ENCODE measurements at regions not wholly inside any gene's neighbourhood (a gene's known extent, or its start where the extent isn't known, plus 50 kb on each side); places are given as distances from the start of the nearest gene placed in this dataset.
"Not testable (repeated sequence)": the region's sequence is repeated elsewhere in the genome, so short reads cannot be mapped to it uniquely, and the experiment has no call there.

DNA sequence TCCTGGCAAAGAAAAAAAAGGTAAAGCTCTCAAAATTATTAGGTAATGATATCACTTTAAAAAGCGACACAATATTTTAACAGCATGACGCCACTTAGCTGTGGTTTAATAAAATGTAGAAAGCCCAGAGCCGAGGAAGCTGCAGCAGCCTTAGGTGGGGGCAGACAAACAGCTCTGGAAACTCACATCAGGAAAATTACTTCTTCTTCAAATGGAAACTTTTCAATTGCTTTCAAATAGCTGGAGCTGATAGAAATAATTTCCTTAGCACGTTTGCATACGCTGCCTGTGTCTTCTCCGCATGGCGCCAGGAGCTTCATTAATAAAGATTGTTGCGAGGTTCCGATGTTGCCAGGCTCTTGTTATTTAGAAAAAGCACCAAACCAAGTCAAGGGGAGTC lies 835.3 kb upstream of the EEF2KMT start:
- intact Hi-C loops (cut with micrococcal nuclease): no loop called here

DNA sequence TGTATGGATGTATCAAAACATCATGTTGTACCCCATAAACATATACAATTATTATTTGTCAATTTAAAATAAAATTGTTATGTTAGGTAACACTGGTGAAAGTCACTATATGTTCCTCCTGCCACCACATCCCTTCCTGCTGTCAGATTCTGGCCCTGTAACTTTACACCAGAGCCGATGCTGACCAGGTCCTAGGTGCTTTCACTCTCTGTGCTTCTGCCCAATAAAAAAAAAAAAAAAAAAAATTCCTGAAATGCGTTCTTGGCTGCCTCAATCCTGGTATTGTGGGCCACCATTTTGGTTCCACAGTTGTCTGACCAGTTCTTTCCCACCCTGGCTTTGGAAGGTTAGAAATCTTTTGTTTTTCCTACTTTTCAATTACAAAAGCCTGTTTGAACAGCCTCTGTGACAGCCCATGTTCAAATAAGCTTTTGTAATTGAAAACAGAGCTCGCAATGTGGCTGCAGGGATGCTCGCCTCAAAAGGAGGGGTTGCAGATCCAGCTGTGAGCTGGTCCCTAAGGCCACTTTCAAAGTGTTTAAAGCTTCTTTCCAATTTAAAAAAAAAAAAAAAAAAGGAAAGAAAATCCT lies 831.0 kb upstream of the EEF2KMT start:
- intact Hi-C loops (cut with micrococcal nuclease): no loop called here

DNA sequence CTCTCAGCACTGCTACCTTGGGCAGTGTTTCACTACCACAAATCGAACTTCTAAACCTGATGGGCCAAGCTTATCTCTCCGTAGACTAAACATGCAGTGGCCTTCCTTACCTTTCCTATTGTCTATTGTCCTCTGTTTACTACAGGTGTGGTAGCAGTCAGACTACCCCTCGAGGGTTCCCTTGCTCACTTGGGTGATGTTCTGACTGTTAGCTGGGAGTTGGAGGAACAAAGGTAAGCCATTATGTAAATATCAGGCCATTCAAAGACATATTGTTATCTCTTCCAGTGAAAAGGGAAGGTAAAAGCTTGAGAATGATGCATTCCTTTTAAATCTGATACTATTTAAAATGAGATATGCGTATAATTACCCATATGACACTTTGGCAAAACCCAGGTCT lies 828.3 kb upstream of the EEF2KMT start:
- intact Hi-C loops (cut with micrococcal nuclease): no loop called here

DNA sequence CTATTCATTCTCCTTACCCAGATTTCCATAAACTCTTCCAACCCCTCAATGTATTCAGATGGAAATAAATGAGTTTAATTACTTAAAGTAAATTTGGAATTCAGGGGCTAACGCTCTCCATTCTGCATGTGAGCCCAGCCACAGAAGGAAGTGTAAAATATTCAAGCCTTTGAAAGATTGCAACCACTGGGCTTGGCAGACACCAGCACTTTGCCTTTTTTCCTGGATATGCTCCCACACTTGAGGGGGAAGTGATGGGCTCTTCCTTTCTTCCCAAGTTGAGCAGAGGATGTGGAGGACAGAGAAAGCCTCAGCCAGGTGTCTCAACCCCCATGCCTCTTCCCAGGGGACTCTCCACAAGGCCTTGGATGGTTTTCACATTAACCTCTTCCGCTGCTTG lies 825.1 kb upstream of the EEF2KMT start:
- intact Hi-C loops (cut with micrococcal nuclease): no loop called here

DNA sequence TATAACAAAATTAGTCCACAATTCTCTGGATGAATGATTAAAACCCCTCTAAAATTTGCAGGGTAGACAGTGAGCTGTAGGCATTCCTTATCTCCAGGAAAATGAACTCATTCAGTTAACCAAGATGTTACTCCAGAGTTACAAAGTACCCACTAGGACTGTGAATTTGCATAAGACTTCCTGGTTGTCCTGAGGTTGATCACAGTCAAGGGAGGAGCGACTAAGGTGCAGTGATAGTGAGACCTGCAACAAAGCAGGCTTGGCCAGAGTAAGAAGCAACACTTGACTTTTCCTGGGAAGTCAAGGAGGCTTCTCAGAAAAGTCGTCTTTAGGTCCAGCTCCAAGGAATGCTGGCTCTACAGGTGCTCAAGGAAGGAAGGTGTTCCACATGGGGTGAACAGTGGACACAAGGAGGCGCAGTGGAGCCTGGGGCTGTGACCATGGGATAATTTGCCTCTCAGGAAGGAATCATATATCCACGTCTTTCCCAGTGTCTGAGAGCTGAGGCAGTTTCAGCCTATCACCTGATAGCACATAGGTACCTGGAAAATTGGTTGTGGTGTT lies 821.1 kb upstream of the EEF2KMT start:
- intact Hi-C loops (cut with micrococcal nuclease): no loop called here

DNA sequence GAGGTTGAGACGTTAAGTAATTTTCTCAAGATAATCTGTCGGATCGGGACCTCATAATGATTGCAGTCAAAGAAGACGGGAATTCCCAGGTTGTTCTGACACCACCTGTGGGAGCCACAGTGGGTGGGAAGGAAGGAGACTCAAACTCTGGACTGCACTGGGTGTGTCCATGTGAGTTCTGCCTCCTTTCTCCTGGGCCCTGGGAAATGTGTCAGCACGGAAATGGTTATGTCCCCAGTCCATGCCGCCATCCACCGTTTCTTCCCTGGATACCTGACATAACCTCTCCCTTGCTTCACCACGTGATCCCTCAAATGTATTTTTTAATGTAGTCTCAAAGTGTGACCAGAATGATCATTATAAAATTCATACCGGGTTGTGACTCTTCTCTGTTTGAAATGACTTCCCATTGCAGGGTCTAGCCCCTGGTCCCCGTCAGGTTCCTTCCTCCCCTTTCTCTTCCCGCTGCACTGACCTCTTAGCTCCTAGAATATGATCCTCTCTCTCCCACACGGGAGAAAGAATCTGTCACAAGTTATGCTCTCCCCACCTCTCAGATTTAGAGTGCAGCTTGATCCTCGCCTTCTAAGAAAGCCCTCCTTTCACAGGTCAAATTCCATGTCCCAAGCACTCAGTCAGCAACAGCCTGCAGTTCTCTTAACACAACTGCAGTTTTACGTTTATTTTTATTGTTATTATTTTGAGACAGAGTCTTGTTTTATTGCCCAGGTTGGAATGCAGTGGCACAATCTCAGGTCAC lies 820.0 kb upstream of the EEF2KMT start:
- intact Hi-C loops (cut with micrococcal nuclease): no loop called here

DNA sequence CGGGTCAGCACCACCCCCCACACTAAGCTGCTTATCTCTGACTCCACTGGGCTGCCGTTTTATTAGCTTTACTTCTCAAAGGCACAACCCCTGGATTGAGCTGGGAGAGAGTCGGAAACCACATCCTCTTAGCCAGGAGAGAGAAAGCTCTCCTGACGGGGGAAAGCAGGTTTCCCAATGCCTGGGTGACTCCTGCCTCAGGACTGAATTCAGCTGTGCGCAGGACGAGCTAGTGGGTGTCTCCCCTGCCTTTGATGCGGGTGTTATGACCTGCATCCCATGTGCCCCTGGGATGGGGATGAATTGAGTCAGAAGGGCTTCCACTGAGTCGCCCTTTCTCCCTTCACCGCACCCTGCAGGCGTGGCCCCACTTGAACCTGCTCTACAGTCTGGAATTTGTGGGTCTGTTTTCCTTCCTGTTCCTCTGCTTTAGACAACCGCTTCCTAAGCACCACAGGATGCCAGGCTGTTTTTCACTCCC lies 819.2 kb upstream of the EEF2KMT start:
- intact Hi-C loops (cut with micrococcal nuclease): no loop called here

DNA sequence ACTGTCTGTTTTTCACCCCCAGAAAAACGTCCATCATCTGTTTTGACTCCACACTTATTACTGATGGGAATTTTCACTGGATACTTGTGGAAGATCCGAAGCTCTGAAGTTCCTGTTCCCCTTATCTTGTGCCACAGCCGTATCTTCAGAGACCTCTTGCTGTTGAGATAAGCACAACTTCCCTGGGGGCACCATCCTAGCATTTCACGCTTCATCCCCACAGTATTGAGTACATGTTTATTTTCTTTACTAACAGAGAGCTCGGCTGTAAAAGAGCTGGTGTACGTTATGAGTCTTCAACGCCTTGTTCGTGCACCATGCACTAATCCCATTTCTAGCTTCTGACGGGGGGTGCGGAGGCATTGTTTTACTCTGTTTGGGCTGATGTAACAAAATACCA lies 813.6 kb upstream of the EEF2KMT start:
- intact Hi-C loops (cut with micrococcal nuclease): no loop called here

DNA sequence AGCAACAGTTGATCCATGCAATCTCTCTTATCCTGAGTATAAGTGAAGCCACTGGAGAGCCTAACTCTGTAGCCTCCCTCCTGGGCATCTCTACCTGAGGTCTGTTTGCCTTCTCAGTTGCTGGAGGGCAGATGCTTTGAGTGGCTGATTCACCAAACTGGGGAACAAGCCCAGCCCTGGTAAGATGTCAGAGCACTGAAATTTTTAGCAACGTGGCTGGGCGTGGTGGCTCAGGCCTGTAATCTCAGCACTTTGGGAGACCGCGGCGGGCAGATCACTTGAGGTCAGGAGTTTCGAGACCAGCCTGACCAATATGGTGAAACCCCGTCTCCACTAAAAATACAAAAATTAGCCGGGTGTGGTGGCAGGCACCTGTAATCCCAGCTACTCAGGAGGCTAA lies 812.0 kb upstream of the EEF2KMT start:
- intact Hi-C loops (cut with micrococcal nuclease): not testable (repeated sequence)

DNA sequence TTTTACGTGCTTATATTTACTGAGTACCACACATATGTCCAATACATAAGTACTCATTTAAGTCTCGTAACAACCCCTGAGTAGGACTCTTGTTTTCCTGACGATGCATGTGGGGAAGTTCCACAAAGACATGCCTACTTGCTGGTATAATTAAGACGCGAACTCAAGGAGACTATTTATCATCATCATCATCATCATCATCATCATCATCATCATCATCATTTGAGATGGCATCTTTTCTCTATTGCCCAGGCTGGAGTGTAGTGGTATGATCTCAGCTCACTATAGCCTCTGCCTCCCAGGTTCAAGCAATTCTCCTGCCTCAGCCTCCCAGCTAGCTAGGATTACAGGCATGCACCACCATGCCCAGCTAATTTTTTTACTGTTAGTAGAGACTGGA lies 809.9 kb upstream of the EEF2KMT start:
- intact Hi-C loops (cut with micrococcal nuclease): no loop called here

DNA sequence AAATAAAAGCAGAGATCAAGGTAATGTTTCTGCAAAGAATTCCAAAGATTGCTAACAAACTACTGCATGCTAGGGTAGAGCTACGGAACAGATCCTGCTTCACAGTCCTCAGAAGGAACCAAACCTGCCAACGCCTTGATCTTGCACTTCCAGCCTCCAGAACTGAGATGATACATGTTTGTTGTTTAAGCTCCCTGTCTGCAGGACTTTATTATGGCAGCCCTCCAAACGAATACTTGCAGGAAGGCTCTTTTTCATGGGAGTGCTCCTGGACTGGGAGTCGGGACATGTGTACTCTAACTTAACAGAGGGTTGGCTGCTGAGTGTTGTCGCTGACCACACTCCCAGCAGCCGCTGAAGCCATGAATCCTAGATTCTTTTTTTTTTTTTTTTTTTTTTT lies 808.8 kb upstream of the EEF2KMT start:
- intact Hi-C loops (cut with micrococcal nuclease): no loop called here

DNA sequence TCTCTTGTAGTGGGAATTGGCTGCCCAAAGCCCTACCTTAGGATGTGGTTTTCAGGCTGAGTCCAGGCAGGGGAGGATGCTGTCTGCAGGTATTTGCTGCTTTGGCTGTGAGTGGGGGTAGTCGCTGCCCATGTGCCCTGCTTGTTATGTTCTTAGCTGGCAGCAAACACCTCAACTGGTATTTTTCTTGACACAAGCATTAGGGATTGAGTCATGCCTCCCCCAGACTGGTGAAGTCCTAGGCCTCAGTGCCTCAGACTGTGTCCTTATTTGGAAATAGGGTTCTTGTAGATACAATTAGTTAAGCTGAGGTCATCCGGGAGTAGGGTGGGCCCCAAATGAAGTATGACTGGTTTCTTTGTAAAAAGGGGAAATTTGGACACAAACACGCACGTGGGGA lies 808.3 kb upstream of the EEF2KMT start:
- intact Hi-C loops (cut with micrococcal nuclease): no loop called here

DNA sequence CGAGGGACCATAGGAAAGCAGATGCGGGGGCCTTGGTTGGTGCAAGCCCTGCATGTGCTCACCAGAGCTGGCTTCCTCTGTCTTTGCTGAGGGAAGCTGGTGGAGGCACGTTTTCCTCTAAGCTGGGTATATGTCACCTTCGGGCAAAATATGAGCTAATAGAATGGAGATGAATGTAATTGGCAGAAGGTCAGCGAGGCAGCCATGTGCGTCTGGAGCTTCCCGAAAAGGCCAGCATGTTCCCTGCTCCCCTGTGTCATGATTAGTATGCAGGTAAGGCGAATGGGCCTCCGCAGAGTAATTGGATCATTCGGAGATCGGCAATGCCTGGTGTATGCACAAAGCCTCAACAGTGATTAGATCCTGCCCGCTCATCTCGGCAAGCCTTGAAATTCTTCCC lies 806.2 kb upstream of the EEF2KMT start:
- intact Hi-C loops (cut with micrococcal nuclease): no loop called here

DNA sequence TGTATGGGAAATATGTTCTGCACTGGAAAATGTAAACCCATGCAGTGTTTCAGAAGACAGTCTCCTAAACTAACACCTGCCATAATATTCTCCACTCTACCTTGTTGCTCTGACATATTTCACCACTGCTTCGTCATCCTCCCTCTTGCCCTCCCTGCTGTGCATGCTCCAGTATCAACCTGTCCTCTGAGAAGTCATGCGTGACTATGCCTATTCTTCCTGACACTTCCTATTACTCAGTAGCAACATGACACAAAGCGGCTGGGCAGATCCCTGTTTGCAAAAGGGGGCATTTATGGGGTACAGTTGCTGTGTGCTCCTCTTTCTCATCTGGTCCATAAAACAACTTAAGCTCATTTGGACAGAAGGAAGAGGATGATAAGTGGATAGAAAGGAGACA lies 805.6 kb upstream of the EEF2KMT start:
- intact Hi-C loops (cut with micrococcal nuclease): no loop called here

DNA sequence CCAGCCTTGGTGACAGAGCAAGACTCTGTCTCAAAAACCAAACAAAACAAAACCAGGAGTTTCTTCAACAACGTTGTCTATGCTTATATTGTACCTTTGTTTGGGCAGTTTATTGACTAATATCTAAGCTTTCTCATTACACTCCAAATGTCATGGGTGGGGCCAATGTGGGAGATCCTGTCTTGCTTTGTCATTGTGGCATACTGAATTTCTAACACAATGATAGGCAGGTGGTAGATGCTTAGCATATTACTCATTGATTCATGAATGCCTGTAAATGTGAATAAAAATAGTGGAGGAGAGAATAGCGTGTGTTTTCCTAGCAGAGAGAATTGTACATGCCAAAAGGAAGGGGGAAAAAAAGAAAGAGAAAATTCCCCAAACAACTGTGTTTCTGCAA lies 802.5 kb upstream of the EEF2KMT start:
- intact Hi-C loops (cut with micrococcal nuclease): no loop called here

DNA sequence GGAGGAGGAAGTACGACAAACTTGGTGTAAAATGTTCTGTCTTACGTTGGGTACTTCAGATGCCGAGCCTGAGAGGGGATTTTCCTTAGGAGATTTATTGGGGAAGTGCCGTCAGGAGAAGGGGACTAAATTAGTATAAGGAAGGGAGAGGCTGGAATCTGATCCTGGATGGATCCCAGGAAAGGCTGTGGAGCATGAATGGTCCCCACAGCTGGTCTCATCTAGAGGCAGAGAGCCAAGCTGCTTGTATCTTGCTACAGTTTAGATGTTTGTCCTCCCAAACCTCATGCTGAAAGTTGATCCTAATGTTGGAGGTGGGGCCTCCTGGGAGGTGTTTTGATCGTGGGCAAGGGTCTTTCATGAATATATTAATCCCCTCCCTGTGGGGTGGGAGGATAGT lies 798.4 kb upstream of the EEF2KMT start:
- intact Hi-C loops (cut with micrococcal nuclease): no loop called here

DNA sequence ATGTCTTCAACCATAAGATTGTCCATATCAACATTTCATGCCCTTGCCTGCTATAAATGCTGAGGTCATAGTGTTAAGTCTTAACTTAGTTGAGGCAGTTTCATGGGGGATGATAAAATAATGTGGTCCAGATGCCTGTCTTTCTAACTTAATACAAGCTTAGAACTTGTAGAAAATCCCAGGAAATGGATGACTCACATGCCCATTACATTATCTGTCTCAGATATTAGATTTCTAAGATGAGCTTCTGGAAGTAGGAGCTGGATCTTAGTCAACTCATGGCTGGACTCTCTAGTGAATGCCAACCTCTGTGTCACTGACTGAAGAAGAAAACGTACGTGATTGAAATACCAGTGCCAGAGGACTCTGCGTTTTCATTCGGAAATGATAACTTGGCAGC lies 797.5 kb upstream of the EEF2KMT start:
- intact Hi-C loops (cut with micrococcal nuclease): no loop called here

DNA sequence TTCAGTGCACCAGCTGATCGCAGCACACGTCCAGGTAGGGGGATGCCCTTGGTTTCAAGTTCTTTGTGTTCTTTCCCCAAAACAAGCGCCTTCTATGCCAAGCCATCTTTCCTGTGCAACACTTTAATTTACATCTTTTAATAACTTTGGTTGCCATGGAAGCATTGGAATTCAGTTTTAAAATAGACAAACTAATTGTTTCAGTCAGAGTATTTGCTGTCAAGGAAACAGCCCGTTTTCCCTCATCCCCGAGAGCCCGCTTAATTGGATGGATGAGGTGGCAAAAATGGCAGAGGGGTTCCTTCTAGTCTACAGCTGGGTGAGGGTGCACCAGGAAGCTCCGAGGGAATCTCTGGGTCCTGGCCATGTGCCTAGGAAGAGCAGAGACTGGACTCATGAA lies 793.7 kb upstream of the EEF2KMT start:
- intact Hi-C loops (cut with micrococcal nuclease): no loop called here

DNA sequence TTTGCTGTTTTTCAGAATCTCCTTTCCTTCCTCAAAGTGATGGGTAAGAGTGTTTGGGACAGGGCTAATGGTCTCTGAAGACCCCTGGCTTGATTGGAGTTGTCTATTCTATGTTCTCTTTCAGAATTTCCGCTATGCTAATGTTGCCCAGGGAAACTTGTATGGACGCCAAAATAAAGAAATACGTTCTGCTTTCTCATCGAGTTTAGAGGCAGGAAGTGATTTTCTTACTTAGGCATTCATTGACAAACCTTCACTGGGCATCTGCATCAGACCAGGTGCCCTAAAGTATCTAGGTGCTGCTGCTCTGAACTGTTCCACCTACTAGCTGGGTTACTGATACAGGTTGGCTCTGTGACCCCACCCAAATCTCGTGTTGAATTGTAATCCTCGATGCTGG lies 787.9 kb upstream of the EEF2KMT start:
- intact Hi-C loops (cut with micrococcal nuclease): no loop called here

DNA sequence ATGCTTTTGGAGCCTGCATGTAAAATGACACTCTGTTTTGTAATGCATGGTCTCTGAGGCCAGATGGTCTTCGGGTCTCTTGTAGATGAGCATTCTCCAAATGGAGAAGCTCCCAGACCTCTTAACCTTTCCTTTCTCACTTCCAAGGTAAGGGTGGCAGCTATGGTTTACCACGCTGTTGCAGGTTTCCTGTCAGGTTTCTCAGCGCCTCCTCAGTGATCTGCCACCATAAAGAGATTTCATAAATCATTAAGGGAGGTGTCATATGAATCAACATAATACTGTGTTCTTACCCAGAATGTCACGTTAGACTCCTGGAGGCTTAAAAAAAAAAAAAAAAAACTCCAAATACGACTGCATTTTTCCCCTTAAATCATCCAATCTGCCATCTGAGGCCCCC lies 787.4 kb upstream of the EEF2KMT start:
- intact Hi-C loops (cut with micrococcal nuclease): no loop called here

DNA sequence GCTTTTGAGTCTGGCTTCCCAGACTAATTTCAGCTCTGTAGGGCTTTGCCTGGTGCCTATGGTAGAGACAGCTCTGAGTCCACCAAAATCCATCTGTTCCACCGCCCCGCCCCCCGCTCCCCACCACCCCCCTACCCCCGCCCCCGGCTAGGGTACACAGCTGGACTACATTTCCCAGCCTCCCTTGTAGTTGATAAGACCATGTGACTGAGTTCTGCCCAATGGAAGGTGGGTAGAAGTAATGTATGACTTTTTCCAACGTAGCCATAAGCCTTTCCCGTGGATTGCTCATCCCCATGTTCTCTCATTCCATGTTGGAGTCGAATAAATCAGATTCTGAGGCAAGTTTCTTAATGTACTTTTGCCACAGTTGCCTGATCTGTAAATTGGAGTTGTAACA lies 786.7 kb upstream of the EEF2KMT start:
- intact Hi-C loops (cut with micrococcal nuclease): no loop called here

DNA sequence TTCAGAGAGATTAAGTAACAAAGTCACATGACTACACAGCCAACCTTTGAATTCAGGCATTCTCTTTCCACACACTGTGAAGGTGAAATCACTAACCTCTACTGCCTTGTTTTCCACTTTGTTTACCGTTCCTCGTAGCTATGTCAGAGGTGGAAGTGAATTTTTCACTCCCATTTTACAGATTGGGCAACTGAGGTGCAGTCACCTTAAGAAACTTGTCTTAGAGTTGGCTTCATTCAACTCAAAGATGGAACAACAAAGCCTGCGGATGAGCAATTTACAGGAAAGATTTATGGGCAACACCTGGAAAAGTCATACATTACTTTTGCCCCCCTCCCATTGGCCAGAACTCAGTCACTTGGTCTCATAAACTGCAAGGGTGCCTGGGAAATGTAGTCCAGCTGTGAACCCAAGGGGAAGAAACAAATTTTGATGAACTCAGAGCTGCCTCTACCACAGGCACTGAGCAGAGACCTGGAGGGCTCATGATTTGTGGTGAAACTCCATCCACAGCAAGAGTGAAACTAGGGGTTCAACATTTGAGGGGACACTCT lies 784.6 kb upstream of the EEF2KMT start:
- intact Hi-C loops (cut with micrococcal nuclease): no loop called here

DNA sequence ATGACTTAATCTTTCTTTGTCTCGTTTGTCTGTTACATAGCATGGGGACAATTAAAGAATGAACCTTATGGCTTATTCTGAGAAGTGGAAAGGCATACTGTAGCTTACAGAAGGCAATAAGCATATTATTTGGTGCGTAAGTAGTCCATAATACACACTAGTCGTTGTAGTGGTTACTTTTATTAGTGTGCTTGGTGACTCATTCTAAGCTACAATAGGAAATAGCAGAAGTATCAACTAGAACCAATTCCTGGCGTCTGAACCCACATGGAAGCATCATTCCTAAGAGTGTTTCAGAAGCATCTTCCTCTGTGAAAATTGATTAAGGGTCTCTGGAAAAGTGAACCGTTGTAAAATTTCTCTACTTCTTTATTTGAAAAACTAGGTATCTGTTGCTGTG lies 777.8 kb upstream of the EEF2KMT start:
- intact Hi-C loops (cut with micrococcal nuclease): no loop called here

Data from T-helper 1 cell treated with Interleukin-12 subunit alpha and Interleukin-12 subunit beta and Interleukin-4 antibody, amounts not matched to agents 30 ng/mL and 1 ng/mL, for 36 hours (primary cell).